ENCODE measurements at regions not wholly inside any gene's neighbourhood (a gene's known extent, or its start where the extent isn't known, plus 50 kb on each side); places are given as distances from the start of the nearest gene placed in this dataset.

- TF ChIP-seq CTCF (IDR thresholded peaks at IDR 0.05) (no peak), POLR2A (IDR thresholded peaks at IDR 0.05) (no peak)
Observed at GRCh38 chr9:105006514-105006913, 78.6 kb upstream of the ABCA1 start.
